K562 (cell line): ENCODE measurements at regions not wholly inside any gene's neighbourhood (a gene's known extent, or its start where the extent isn't known, plus 50 kb on each side); places are given as distances from the start of the nearest gene placed in this dataset.

Experiments used
- ATAC-seq: fragments of 200-7000 bp; cut with Tn5 transposase; 3 replicates; pipeline ENCODE4 v1.9.1; 2020; ENCODE audit warnings: moderate library complexity
- BruUV-seq: library from RNA; stranded (reverse); fragments of 400-500 nt; replicated peaks from 2 replicates; lab custom pipeline; 2021; lab: Mats Ljungman, UMichigan
- CTCF ChIA-PET: fragments of 300-600 bp; formaldehyde crosslinking; extraction: SDS; loops from one replicate; lab custom pipeline; 2021; ENCODE audit warnings: low intra/inter-chr PET ratio; lab: Yijun Ruan, JAX
- POLR2A ChIA-PET: fragments of 300-600, 350-650 bp; sonication (Branson Sonifier 250); formaldehyde crosslinking; extraction: SDS; loops from one replicate; lab custom pipeline; 2021; ENCODE audit warnings: antibody characterized with exemption, inconsistent platforms; lab: Yijun Ruan, JAX
- DNase-seq, 4 experiments: peaks; one replicate each; pipeline versions ENCODE4 v3.0.0 to v3.0.0-alpha.2; 2011 to 2018; ENCODE audit warnings: low spot score in 3 of 4, mixed read lengths in 3 of 4; ENCODE audit errors: extremely low read depth in 1 of 4
- FAIRE-seq: peaks from 2 replicates; lab custom pipeline; 2011; peaks lifted over from hg19 to GRCh38; lab: Jason Lieb, UNC
- H2AFZ ChIP-seq: 2 replicates; pipeline ENCODE4 v1.6.0; 2011; ENCODE audit warnings: low read depth, low read length, control low read depth, inconsistent platforms
- H3K27ac ChIP-seq: fragments of 200-600 bp; 3 replicates; pipeline ENCODE4 v1.8.0; 2011; ENCODE audit warnings: low read depth, mild to moderate bottlenecking, control low read depth, inconsistent platforms, low read length, moderate library complexity, mixed read lengths; ENCODE audit errors: extremely low read depth
- H3K27me3 ChIP-seq, 2 experiments: fragments of 300-600 bp in 1 of 2; 2 replicates in 1 of 2; 3 replicates in 1 of 2; pipeline versions ENCODE4 v1.6.0 to v1.8.0; 2011; ENCODE audit warnings: inconsistent platforms in 2 of 2, low read length in 2 of 2, mild to moderate bottlenecking in 1 of 2, mixed read lengths in 1 of 2, moderate library complexity in 1 of 2; ENCODE audit not compliant: control insufficient read depth in 2 of 2, insufficient read depth in 2 of 2
- H3K36me3 ChIP-seq: fragments of 300-600 bp; 3 replicates; pipeline ENCODE4 v1.8.0; 2011; ENCODE audit warnings: mild to moderate bottlenecking, low read length, inconsistent platforms; ENCODE audit not compliant: control insufficient read depth, insufficient read depth
- H3K4me1 ChIP-seq, 2 experiments: fragments of 200-600 bp in 1 of 2; replicated peaks in 1 of 2; 2 replicates in 1 of 2; 3 replicates in 1 of 2; pipeline versions ENCODE4 v1.5.1 to v1.8.0; 2011; ENCODE audit warnings: inconsistent platforms in 2 of 2, low read length in 2 of 2, mild to moderate bottlenecking in 1 of 2, mixed read lengths in 1 of 2, moderate library complexity in 1 of 2; ENCODE audit not compliant: control insufficient read depth in 2 of 2, insufficient read depth in 2 of 2
- H3K4me2 ChIP-seq: 2 replicates; pipeline ENCODE4 v1.6.1; 2011; ENCODE audit warnings: low read length, control low read depth, inconsistent platforms, mixed read lengths; ENCODE audit not compliant: insufficient read depth
- H3K4me3 ChIP-seq: fragments of 200-600 bp; sonication (generic), shearing (Covaris generic); 2 replicates; pipeline ENCODE4 v1.5.1; 2016; ENCODE audit warnings: control low read depth, inconsistent platforms
- H3K79me2 ChIP-seq: fragments of 200-600 bp; 3 replicates; pipeline ENCODE4 v1.8.0; 2011; ENCODE audit warnings: low read length, inconsistent platforms; ENCODE audit not compliant: control insufficient read depth, insufficient read depth
- H3K9ac ChIP-seq, 2 experiments: 2 replicates each; pipeline versions ENCODE4 v1.6.0 to v1.6.1; 2011; ENCODE audit warnings: low read depth in 2 of 2, low read length in 2 of 2, control low read depth in 1 of 2, inconsistent platforms in 1 of 2, mild to moderate bottlenecking in 1 of 2, mixed read lengths in 1 of 2; ENCODE audit not compliant: insufficient read depth in 1 of 2
- H3K9me1 ChIP-seq: one replicate; pipeline ENCODE4 v1.6.0; 2011; ENCODE audit warnings: inconsistent platforms, mild to moderate bottlenecking, low read length, moderate library complexity; ENCODE audit not compliant: control insufficient read depth, insufficient read depth
- H3K9me3 ChIP-seq: replicated peaks from 2 replicates; pipeline ENCODE4 v1.5.1; 2011; ENCODE audit warnings: low read depth, low read length, inconsistent platforms; ENCODE audit not compliant: control insufficient read depth, insufficient read depth
- H4K20me1 ChIP-seq: replicated peaks from 2 replicates; pipeline ENCODE4 v1.6.1; 2011; ENCODE audit warnings: low read length, inconsistent platforms, mixed read lengths; ENCODE audit not compliant: control insufficient read depth, insufficient read depth
- BCL6 ChIP-seq: fragments of 250-450 bp; sonication (Bioruptor Pico); IDR thresholded peaks from 2 replicates; pipeline ENCODE4 v1.4.0; 2020
- CBX1 ChIP-seq: sonication (generic); IDR thresholded peaks from 2 replicates; pipeline ENCODE4 v1.6.1; 2016; ENCODE audit warnings: antibody characterized with exemption, low read depth, mild to moderate bottlenecking
- KAT2B ChIP-seq: IDR thresholded peaks from one replicate; pipeline ENCODE4 v1.6.1; 2012; ENCODE audit warnings: low read depth, mild to moderate bottlenecking, control low read depth, inconsistent platforms, low read length, moderate library complexity
- KLF10 ChIP-seq: fragments of 250-450 bp; sonication (Bioruptor Pico); IDR thresholded peaks from 2 replicates; pipeline ENCODE4 v1.6.1; 2021; ENCODE audit warnings: matching md5 sums
- MBD1 ChIP-seq: fragments of 250-450 bp; sonication (Bioruptor Pico); IDR thresholded peaks from 2 replicates; pipeline ENCODE4 v1.8.0; 2022; ENCODE audit warnings: inconsistent platforms
- NBN ChIP-seq: fragments of 450-650 bp; IDR thresholded peaks from 2 replicates; pipeline ENCODE4 v1.6.1; 2016; ENCODE audit warnings: low read depth, mild to moderate bottlenecking
- PRPF4 ChIP-seq: fragments of 200-400 bp; formaldehyde crosslinking; IDR thresholded peaks from one replicate; pipeline ENCODE4 v1.6.1; 2017; ENCODE audit warnings: low read length, low read depth, mild to moderate bottlenecking; ENCODE audit not compliant: insufficient read depth, poor library complexity, severe bottlenecking
- PURB ChIP-seq: sonication (generic); formaldehyde crosslinking; IDR thresholded peaks from 2 replicates; pipeline ENCODE4 v1.9.0; 2021; ENCODE audit warnings: low read depth, mild to moderate bottlenecking, missing genetic modification reagents
- TOE1 ChIP-seq, 2 experiments: fragments of 450-650 bp in 1 of 2; sonication (generic) in 1 of 2; formaldehyde crosslinking in 1 of 2; IDR thresholded peaks; 2 replicates each; pipeline versions ENCODE4 v1.7.1 to v1.8.0; 2016 to 2022; ENCODE audit warnings: borderline replicate concordance in 2 of 2, mild to moderate bottlenecking in 2 of 2, antibody characterized with exemption in 1 of 2, inconsistent platforms in 1 of 2, low read depth in 1 of 2, missing genetic modification reagents in 1 of 2, moderate library complexity in 1 of 2
- ZC3H8 ChIP-seq: fragments of 450-650 bp; IDR thresholded peaks from 2 replicates; pipeline ENCODE4 v1.6.1; 2017
- ZFP30 ChIP-seq: fragments of 250-450 bp; sonication (Bioruptor Pico); IDR thresholded peaks from 2 replicates; pipeline ENCODE4 v1.8.0; 2022; ENCODE audit warnings: moderate library complexity, mild to moderate bottlenecking, inconsistent platforms, borderline replicate concordance
- ZNF57 ChIP-seq: fragments of 450-650 bp; formaldehyde crosslinking; IDR thresholded peaks from 2 replicates; pipeline ENCODE4 v1.4.0; 2020; ENCODE audit warnings: mild to moderate bottlenecking, moderate library complexity
- WGBS: fragments of 100-300 bp; shearing (Covaris generic); methylation state at CpG from one replicate; pipeline ENCODE4 v1.1.6; 2016; ENCODE audit warnings: low coverage, mixed read lengths; ENCODE audit not compliant: insufficient coverage; ENCODE audit errors: missing lambda C conversion rate; 5-methylcytosine and 5-hydroxymethylcytosine counted together
- in situ Hi-C: fragments of 300-500 bp; cut with MboI; formaldehyde crosslinking; loops from 4 replicates; pipeline ENCODE4 v1.15.0; 2018; ENCODE audit warnings: inconsistent platforms, mixed read lengths
- intact Hi-C: fragments of 100-400 bp; cut with micrococcal nuclease; formaldehyde crosslinking; loops from 2 replicates; pipeline ENCODE4 v1.14.2; 2022
- TF ChIP-seq, protein P1 (sequence below): IDR thresholded peaks from 2 replicates; pipeline ENCODE4 v1.6.1; 2012; ENCODE audit warnings: low read depth, low read length, improper control_type of control experiment, borderline replicate concordance
- TF ChIP-seq, protein P2 (sequence below): IDR thresholded peaks from 3 replicates; pipeline ENCODE4 v1.6.1; 2011; ENCODE audit warnings: borderline replicate concordance, mild to moderate bottlenecking, moderate library complexity; ENCODE audit not compliant: insufficient read length; ENCODE audit errors: extremely low read depth

DNA sequence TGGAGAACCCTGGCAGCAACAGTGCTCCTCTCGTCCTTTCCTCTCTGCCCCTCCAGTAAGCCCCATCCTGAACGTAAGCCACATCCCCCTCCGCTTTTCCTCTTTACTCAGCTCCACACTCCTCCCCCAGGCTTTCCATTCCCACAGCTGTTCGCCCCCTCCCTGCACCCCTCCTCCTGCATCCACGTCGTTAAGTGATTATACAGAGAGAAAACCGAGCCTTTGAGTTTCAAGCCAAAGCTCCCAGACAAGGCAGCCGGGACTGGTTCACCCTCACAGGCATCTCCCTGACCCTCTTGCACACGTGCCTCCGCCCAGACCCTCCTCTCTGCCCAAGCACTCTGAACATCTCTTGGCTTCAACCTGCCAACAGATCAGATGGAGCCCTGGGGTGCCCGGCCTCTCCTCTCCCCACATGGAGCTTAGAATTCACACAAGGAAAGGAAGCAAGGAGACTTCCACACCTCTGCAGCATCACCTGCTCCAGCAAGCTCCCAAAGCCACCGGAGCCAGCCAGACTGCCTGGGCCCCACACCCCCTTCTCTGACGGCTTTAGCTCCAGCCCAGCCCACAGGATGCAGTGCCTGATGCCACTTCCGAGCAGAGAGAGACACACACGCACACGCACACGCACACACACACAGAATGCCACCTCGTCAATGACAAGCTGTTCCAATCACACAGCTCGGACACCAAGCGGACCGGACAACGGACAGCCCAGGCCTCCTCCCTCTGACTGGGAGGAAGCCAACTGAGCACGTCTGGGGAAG, 99.9 kb upstream of the CCL2 start:
- no peak for DNase-seq
- TF ChIP-seq CBX1 (no peak), MBD1 (no peak), ZFP30 (CRISPR knock-in tag) (no peak), PURB (CRISPR knock-in tag) (no peak), KLF10 (CRISPR knock-in tag) (no peak), NBN (no peak), PRPF4 (no peak), ZC3H8 (no peak), TOE1 (IDR thresholded peaks at IDR 0.05; ENCODE audit: borderline replicate concordance) (no peak), TOE1 (CRISPR knock-in tag; IDR thresholded peaks at IDR 0.05; ENCODE audit: borderline replicate concordance, low read depth) (no peak), ZNF57 (CRISPR knock-in tag) (no peak), KAT2B (no peak), BCL6 (CRISPR knock-in tag) (no peak)
- TF ChIP-seq, protein P1, sequence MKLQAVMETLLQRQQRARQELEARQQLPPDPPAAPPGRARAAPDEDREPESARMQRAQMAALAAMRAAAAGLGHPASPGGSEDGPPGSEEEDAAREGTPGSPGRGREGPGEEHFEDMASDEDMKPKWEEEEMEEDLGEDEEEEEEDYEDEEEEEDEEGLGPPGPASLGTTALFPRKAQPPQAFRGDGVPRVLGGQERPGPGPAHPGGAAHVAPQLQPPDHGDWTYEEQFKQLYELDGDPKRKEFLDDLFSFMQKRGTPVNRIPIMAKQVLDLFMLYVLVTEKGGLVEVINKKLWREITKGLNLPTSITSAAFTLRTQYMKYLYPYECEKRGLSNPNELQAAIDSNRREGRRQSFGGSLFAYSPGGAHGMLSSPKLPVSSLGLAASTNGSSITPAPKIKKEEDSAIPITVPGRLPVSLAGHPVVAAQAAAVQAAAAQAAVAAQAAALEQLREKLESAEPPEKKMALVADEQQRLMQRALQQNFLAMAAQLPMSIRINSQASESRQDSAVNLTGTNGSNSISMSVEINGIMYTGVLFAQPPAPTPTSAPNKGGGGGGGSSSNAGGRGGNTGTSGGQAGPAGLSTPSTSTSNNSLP, result no peak
- TF ChIP-seq, protein P2, sequence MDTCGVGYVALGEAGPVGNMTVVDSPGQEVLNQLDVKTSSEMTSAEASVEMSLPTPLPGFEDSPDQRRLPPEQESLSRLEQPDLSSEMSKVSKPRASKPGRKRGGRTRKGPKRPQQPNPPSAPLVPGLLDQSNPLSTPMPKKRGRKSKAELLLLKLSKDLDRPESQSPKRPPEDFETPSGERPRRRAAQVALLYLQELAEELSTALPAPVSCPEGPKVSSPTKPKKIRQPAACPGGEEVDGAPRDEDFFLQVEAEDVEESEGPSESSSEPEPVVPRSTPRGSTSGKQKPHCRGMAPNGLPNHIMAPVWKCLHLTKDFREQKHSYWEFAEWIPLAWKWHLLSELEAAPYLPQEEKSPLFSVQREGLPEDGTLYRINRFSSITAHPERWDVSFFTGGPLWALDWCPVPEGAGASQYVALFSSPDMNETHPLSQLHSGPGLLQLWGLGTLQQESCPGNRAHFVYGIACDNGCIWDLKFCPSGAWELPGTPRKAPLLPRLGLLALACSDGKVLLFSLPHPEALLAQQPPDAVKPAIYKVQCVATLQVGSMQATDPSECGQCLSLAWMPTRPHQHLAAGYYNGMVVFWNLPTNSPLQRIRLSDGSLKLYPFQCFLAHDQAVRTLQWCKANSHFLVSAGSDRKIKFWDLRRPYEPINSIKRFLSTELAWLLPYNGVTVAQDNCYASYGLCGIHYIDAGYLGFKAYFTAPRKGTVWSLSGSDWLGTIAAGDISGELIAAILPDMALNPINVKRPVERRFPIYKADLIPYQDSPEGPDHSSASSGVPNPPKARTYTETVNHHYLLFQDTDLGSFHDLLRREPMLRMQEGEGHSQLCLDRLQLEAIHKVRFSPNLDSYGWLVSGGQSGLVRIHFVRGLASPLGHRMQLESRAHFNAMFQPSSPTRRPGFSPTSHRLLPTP, result no peak
- no TSS peak for BruUV-seq
- Histone ChIP-seq H3K27me3 (peaks cover 6 to 27% of the 10 kb centered on the region in 2 experiments; a peak in 3 of 5 replicates), H3K4me1 (no peaks in the 10 kb centered on the region), H3K9ac (no peak overlapping the region), H3K4me3 (no peak overlapping the region), H3K79me2 (no peaks in the 10 kb centered on the region), H3K9me1 (no peaks in the 10 kb centered on the region), H3K36me3 (no peaks in the 10 kb centered on the region), H3K9me3 (no peaks in the 10 kb centered on the region), H3K27ac (no peak overlapping the region; the same call in 2 of the 3 replicates), H4K20me1 (0 out of 2 replicates have a peak, but pooled peaks cover 3% of the 10 kb centered on the region), H2AFZ (no peak overlapping the region), H3K4me2 (no peak overlapping the region)
- POLR2A ChIA-PET, result interaction anchor here (1.0 to 1.4 kb wide), 3 partner anchors 12 to 17 kb away, joined by 3 to 5 read pairs (median 4); no protein-coding TSS in a partner anchor
- 2% methylated on average over 22 of the region's 23 CpGs for WGBS
- intact Hi-C loops (no loop called here), in situ Hi-C loops (no loop called here)
- no peak for ATAC-seq
- no peak for FAIRE-seq
- CTCF ChIA-PET, result no interaction called here
